NT2/D1 (cell line): ENCODE measurements at regions not wholly inside any gene's neighbourhood (a gene's known extent, or its start where the extent isn't known, plus 50 kb on each side); places are given as distances from the start of the nearest gene placed in this dataset.

Experiments
- SUZ12 ChIP-seq: IDR thresholded peaks from 2 replicates; pipeline ENCODE4 v1.6.1; 2011; ENCODE audit not compliant: insufficient read length, insufficient read depth; ENCODE audit errors: extremely low read depth
- YY1 ChIP-seq: IDR thresholded peaks from 2 replicates; pipeline ENCODE4 v1.6.1; 2011; ENCODE audit not compliant: insufficient read length, insufficient read depth
- ZNF274 ChIP-seq: IDR thresholded peaks from 2 replicates; pipeline ENCODE4 v1.6.1; 2011; ENCODE audit warnings: mild to moderate bottlenecking, low read depth, low read length

DNA sequence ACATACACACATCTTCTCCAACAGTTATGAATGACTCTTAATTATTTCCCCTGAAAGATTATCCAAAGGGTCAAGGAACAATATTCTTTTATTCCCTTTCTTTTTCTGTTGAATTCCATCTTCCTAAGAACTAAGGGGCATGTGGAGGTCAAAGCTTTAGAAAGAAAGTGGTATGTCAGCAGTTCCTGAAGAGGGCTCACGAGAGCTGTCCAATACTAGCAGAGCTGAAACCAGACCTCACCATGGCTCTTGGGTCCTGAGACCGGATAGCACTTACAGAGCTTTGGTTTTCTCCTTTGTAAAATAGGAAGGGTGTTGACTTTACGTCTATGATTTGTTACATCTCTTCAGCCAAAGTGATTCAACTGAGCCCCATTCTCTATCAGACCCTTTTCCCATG lies 109.8 kb upstream of the FREM2 start:
- TF ChIP-seq ZNF274 = no peak
- TF ChIP-seq YY1 = no peak
- TF ChIP-seq SUZ12 = no peak
